SIG-M5 treated with dmso at 0.1 percent for 504 hours (cell line): ENCODE measurements at regions not wholly inside any gene's neighbourhood (a gene's known extent, or its start where the extent isn't known, plus 50 kb on each side); places are given as distances from the start of the nearest gene placed in this dataset.

Experiments used
- DNase-seq: peaks from one replicate; lab custom pipeline; 2025; ENCODE audit not compliant: unreplicated experiment; lab: John Stamatoyannopoulos, UW

- no peak for DNase-seq
These were observed 154.3 kb upstream of the RAI14 start for GRCh38 chr5:34501840-34502239.

- no peak for DNase-seq
These were observed 153.5 kb upstream of the RAI14 start for GRCh38 chr5:34502581-34502980.

- no peak for DNase-seq
These were observed 152.5 kb upstream of the RAI14 start for GRCh38 chr5:34503379-34504253.

DNA sequence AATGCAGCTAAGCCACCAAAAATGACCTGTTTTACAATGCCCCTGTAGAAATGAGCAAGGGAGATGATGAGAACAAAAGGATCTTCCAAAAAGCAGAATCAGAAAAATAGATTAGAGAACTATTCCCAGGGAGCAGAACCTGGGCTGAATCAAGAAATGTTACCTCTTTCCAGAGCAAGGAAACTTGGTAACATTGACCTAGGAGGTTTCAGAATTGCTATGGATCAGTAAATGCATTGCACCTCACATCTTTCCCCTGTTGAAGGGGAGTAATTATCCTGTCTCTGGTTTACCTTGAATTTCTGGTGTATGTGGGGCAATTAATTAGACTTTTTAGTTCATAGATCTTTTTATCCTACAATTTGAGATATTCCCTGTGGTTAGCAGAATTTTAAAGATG, 151.2 kb upstream of the RAI14 start:
- DNase-seq = no peak

DNA sequence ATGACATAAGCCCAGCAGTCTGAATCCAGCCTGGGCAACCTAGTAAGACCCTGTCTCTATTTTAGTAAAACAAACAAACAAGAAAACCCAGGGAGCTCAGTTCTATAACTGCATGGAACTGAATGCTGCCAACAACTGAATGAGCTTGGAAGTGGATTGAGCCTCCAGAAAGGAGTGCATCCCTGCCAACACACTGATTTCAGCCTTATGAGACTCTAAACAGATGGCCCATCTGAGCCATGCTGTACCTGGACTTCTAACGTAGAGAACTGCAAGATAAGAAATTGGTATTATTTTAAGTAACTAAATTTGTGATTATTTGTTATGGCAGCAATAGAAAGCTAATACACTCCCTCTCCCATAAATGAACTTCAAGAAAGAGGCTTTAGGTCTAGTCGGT, 150.4 kb upstream of the RAI14 start:
- DNase-seq = no peak

DNA sequence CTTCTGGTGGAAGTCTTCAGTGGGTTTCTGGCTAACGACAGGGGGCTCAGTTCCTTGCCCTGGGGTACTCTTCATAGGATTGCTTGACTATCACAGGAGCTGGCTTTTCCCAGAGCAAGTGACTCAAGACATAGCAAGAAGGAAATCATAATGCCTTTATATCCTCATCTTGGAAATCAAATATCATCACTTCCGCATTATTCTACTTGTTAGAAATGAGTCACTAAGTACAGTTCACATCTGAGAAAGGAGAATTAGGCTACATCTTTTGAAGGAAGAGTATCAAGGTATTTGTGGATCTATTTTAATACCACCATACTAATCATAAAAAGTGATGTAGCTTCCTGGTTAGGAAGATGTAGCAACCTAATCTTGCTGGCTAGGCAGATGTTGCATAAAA, 148.2 kb upstream of the RAI14 start:
- DNase-seq = no peak

- no peak for DNase-seq
These were observed 146.7 kb upstream of the RAI14 start for GRCh38 chr5:34509392-34509791.

GRCh38 chr5:34510002-34510401, 146.1 kb upstream of the RAI14 start:
- no peak for DNase-seq

GRCh38 chr5:34511063-34511462, 145.1 kb upstream of the RAI14 start:
- DNase-seq = no peak

DNA sequence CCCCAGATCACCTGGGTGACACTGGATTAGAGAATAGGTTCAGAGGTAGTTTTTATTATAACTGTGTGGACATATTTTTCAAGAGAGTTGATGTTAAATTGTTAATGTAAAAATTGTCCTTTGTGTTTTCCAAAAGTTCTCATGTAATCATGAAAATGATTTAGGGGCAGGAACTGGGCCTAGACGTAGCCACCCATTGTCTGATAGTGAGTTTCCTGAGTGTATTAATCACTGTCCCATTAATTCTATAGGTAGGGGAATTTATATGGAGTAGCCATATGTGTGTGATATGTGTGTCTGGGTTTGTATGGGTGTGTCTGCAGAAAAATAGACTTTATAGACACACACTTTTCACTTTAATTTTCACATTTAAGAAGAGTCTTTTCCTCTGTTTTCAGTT, 144.6 kb upstream of the RAI14 start:
- DNase-seq = no peak

- DNase-seq = no peak
These were observed 144.2 kb upstream of the RAI14 start for GRCh38 chr5:34511915-34512314.

GRCh38 chr5:34516166-34516565, 140.0 kb upstream of the RAI14 start:
- DNase-seq = no peak

DNA sequence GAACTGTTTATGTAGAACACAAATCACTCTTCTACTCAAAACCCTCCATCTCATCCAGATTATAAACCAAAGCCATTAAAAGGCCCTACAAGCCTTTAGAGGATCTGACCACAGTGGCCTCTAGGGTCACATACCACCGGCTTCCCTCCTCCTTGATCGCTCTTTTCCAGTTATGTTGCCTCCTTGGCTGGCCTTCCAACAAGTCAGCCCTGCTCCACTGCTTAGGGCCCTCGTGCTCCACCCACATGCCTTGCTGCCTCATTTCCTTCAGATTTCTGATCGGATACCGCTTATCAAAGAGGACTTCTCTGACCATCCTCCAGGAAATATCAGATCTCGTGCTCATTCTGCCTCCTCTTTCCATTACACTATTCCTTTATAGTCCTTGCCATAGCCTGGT, 139.4 kb upstream of the RAI14 start:
- no peak for DNase-seq

DNA sequence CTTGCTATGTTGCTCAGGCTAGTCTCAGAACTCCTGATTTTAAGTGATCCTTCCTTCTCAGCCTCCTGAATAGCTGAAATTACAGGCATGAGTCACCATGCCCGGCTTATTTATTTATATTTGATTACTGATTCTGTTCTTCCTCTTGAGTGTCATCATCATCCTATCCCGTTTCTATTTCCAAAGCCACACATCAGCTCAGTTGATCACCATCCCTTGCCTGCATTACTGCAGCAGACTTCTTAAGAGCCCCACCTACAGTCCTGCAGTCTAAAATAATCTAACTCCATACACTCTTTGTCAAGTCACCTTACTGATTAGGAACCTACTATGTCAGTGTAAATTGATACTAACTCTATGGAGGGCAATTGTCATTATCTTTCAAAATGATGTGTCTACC, 138.9 kb upstream of the RAI14 start:
- DNase-seq = peak; percentile 3

DNA sequence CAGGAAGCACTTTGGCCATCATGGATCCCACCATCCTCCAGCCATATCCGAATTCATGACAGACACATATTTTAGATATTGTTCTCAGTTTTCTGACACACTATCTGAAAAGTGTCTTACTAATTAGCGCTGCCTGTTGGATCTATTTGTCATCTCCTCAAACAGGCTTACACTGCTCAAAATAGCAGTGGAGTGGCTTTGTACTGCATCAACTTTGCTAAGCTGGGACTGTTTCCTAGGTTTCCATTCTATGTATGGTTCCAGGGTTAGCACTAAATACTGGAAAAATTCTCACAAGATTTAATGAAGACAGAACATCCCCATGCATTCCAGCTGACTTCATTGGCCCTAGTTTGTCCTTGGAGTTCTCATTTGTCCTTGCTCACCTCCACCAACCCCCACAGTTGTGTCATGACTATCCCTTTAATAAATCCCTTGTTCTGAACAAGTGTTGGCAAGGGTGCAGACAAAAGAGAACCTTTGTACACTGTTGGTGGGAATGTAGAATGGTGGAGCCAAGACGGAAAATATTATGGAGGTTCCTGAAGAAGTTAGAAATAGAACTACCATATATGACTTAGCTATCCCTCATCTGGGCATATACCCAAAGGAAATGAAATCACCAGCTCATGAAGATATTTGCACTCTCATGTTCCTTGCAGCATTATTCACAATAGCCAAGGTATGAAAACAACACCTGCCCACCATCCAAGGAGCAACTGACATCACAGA, 136.5 kb upstream of the RAI14 start:
- DNase-seq = no peak

- DNase-seq = no peak
These were observed 134.4 kb upstream of the RAI14 start for GRCh38 chr5:34521628-34522290.

GRCh38 chr5:34522599-34523386, 133.3 kb upstream of the RAI14 start:
- DNase-seq = peak; percentile 68

DNA sequence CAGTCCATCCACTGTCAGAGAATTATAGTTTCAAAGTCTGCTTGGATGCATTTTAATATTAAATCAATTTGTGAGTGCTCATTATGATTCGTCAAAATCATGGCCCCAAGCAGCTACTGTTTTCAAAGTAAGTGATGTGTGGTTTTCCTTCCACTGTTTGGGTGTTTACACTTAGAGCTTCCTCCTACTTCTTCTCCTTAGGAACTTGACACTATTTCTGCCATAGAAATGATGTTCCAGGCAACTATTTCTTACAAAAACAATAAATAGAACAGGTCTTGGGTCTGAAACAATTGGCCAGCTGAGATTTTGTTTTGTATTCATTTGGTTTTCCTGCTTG, 132.8 kb upstream of the RAI14 start:
- no peak for DNase-seq

DNA sequence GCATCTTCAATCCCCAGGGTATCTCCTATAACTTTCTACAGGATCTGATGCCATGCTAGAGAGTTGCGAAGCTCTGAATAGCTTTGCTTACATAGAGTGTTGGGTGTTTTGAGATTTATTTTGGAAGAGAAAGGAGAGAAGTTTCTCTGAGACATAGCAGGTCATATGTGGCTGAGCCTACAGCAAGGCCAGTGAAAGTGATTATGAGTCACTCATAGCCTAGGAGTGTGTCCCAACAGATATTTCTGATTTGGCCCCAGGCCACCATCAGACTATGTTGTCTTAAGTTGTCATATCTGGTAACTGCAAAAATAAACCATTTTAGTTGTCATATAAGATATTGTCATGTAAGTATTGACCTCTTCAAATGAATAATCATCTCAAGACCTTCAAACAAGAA, 132.0 kb upstream of the RAI14 start:
- DNase-seq = no peak

- no peak for DNase-seq
These were observed 130.4 kb upstream of the RAI14 start for GRCh38 chr5:34525761-34526160.

GRCh38 chr5:34526682-34527305, 129.3 kb upstream of the RAI14 start:
- DNase-seq = no peak
